22Rv1 (cell line): ENCODE measurements at regions not wholly inside any gene's neighbourhood (a gene's known extent, or its start where the extent isn't known, plus 50 kb on each side); places are given as distances from the start of the nearest gene placed in this dataset.

ENCODE experiments used
- H3K27ac ChIP-seq: fragments of 450-650 bp; 2 replicates; pipeline ENCODE4 v1.5.1; 2017
- ZFX ChIP-seq: fragments of 450-650 bp; IDR thresholded peaks from 2 replicates; pipeline ENCODE4 v1.6.1; 2017; ENCODE audit warnings: antibody characterized with exemption, borderline replicate concordance
- TF ChIP-seq, protein P1 (sequence below): fragments of 450-650 bp; IDR thresholded peaks from 2 replicates; pipeline ENCODE4 v1.5.1; 2017; ENCODE audit warnings: mild to moderate bottlenecking

DNA sequence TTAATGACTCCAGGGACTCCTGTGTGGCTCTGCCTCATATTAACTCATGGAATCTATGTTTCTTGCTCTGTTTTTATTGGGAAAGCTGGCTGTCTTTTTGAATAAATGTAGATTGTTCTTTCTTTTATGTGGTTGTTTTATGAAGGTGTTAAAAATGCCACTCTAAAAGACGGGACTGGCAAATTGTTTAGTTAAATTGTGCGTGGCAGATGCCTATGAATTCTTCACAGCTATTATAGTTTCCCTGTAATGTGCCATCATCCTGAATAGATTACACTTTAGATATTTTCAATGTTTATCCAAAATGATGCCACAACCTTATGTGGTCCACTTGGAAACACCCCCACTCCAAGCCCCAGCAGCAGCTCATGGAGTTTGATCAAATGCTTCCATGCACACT is 149.7 kb downstream of the ST6GAL2 start:
- TF ChIP-seq, protein P1, sequence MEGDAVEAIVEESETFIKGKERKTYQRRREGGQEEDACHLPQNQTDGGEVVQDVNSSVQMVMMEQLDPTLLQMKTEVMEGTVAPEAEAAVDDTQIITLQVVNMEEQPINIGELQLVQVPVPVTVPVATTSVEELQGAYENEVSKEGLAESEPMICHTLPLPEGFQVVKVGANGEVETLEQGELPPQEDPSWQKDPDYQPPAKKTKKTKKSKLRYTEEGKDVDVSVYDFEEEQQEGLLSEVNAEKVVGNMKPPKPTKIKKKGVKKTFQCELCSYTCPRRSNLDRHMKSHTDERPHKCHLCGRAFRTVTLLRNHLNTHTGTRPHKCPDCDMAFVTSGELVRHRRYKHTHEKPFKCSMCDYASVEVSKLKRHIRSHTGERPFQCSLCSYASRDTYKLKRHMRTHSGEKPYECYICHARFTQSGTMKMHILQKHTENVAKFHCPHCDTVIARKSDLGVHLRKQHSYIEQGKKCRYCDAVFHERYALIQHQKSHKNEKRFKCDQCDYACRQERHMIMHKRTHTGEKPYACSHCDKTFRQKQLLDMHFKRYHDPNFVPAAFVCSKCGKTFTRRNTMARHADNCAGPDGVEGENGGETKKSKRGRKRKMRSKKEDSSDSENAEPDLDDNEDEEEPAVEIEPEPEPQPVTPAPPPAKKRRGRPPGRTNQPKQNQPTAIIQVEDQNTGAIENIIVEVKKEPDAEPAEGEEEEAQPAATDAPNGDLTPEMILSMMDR, result no peak
- TF ChIP-seq ZFX, result no peak
- H3K27ac ChIP-seq, result no peak overlapping the region

DNA sequence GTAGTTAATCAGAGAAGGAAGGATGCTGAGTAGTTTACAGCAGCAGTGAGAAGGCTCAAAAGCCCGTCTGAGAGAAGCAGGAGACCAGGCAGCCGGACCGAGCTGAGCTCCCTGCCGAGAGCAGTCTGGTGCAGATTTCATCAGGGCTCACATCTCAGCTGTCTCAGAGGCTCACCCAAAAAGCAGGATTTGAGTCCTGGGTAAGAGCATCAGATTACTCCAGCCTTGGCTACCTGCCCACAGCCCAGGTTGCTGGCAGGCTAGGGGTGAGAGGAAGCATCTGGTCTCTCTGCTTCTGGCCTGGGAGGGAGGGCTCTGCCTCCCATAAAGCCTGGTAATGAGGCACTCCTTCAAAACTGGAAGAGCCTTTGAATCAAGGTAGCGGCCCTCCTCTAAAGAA is 140.5 kb downstream of the ST6GAL2 start:
- H3K27ac ChIP-seq, result no peak overlapping the region
- TF ChIP-seq ZFX, result no peak
- TF ChIP-seq, protein P1, result no peak

DNA sequence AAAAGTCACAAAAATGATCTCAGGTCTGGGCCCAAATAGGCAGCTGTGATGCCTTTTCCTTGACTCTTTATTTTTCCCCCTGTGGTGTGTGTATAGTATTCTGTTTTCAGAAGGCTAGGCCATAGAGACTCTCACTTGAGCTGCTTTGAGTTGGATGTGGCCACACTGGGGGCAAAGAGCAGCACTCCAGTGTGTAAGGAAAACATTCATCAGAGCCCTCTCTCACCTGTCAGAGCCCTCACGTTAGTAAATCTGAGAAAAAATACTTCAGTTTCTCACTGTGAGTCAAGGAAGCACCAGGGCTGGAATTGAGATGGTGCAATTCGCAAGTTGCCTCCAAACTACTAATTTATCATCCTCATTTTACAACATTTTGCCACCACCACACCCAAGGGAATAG is 136.1 kb downstream of the ST6GAL2 start:
- H3K27ac ChIP-seq, result no peak overlapping the region
- no peak for TF ChIP-seq ZFX
- TF ChIP-seq, protein P1, result no peak
